Pancreas (tissue), 10 donors: ENCODE measurements at regions not wholly inside any gene's neighbourhood (a gene's known extent, or its start where the extent isn't known, plus 50 kb on each side); places are given as distances from the start of the nearest gene placed in this dataset.

Experiments used
- ATAC-seq, 4 donors: fragments of 200-7000 bp; cut with Tn5 transposase; one replicate each; pipeline versions ENCODE4 v1.8.0 to v1.9.1; 2020; ENCODE audit warnings: mild to moderate bottlenecking in 4 of 4, moderate library complexity in 4 of 4
- DNase-seq, 6 donors: peaks; one replicate each; pipeline ENCODE4 v3.0.0-alpha.2; 2020
- FAIRE-seq: peaks from 2 replicates; lab custom pipeline; 2012; peaks lifted over from hg19 to GRCh38; lab: Jason Lieb, UNC
- H3K27ac ChIP-seq, 4 donors: fragments of 200-600 bp; sonication (generic); 1 replicate in 3 of 4; 2 replicates in 1 of 4; pipeline versions ENCODE4 v1.5.0 to v1.8.0; 2020
- H3K27me3 ChIP-seq, 4 donors: fragments of 200-600 bp; one replicate each; pipeline ENCODE4 v1.8.0; 2021
- H3K36me3 ChIP-seq, 3 donors: fragments of 200-600 bp; sonication (generic) in 1 of 3; one replicate each; pipeline versions ENCODE4 v1.5.0 to v1.8.0; 2020 to 2021
- H3K4me1 ChIP-seq, 3 donors: fragments of 200-600 bp; one replicate each; pipeline ENCODE4 v1.8.0; 2021
- H3K4me3 ChIP-seq, 4 donors: fragments of 200-600 bp; sonication (generic) in 2 of 4; one replicate each; pipeline versions ENCODE4 v1.5.0 to v1.8.0; 2020 to 2021
- H3K9me3 ChIP-seq, 4 donors: fragments of 200-600 bp; one replicate each; pipeline ENCODE4 v1.8.0; 2021
- WGBS, 2 donors: extraction: QIAGEN DNeasy Blood & Tissue Kit; methylation state at CpG; one replicate each; pipeline ENCODE4 v1.1.7; 2013; 5-methylcytosine and 5-hydroxymethylcytosine counted together
- intact Hi-C, 3 donors: fragments of 100-400 bp; cut with DNase I; formaldehyde crosslinking; loops; one replicate each; pipeline versions ENCODE4 v1.11.1 to v1.14.2; 2022
- TF ChIP-seq, protein P1 (sequence below), 4 donors: fragments of 200-600 bp; sonication (generic) in 3 of 4; IDR thresholded peaks; one replicate each; pipeline versions ENCODE4 v1.5.0 to v1.8.0; 2021; ENCODE audit warnings: antibody characterized with exemption in 4 of 4
- donor health status: healthy with polysubstance abuse.
- donor health status: DM: no; HTN: no; CAD: no; lungs with moderate emphysema.
- donor health status: DM: no; HTN: no; CAD: no.
- donor health status: control.
- donor health status: control.
- donor health status: Bipolar disorder and iron deficiency.
- donor health status: DM: yes; HTN: yes; CAD: no.
- donor health status: DM: no; HTN: no; CAD: no.
- donor health status: DM: no; HTN: no; CAD: no.
- donor health status: DM: yes; HTN: yes; CAD: no.

DNA sequence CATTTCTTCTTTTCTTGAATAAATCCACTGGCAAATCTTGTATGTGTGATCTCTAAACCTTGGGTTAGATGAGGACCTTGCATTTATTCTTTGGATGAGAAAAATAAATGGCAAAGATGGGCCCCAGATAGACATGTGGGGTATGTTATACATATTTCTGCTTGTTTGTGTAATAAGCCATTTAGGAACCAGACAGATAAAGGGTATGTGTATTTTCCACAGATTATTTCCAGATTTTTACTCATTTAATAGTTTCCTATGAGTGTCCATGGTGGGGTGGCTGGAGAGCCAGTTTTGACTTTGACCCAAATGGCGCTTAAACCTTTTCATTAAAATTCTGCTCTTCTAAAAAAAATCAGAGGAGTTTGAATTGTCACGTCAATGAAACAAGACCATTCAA is 102.8 kb downstream of the MYCN start:
- TF ChIP-seq, protein P1, sequence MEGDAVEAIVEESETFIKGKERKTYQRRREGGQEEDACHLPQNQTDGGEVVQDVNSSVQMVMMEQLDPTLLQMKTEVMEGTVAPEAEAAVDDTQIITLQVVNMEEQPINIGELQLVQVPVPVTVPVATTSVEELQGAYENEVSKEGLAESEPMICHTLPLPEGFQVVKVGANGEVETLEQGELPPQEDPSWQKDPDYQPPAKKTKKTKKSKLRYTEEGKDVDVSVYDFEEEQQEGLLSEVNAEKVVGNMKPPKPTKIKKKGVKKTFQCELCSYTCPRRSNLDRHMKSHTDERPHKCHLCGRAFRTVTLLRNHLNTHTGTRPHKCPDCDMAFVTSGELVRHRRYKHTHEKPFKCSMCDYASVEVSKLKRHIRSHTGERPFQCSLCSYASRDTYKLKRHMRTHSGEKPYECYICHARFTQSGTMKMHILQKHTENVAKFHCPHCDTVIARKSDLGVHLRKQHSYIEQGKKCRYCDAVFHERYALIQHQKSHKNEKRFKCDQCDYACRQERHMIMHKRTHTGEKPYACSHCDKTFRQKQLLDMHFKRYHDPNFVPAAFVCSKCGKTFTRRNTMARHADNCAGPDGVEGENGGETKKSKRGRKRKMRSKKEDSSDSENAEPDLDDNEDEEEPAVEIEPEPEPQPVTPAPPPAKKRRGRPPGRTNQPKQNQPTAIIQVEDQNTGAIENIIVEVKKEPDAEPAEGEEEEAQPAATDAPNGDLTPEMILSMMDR (IDR thresholded peaks at IDR 0.05): no peak

DNA sequence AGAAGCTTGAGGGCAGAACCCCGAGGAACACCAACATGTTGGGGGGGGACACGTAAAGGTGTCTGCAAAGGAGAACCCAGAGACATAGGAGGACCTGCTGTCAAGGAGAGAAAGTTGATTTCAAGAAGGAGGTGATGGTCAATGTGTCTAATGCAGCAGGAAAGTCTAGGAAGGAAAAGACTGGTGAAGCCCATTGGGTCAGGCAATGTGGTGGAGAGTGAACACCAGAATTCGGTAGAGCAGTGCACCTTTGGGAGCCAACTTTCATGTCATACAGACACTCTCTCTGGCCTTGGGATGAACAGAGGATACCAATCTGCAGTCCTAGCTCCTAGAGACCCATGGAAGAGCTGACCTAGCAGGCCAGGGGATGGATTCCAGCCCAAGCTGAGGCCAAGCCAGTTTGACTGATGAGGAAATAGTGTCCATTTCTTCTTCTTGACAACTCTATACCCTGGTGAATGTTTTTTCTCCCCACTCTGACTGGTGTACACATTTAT is 101.9 kb downstream of the MYCN start:
- WGBS, 2 donors: 87 to 88% methylated on average over 3 of the region's 3 CpGs
- Histone ChIP-seq H3K27me3 (no peaks in the 10 kb centered on the region), H3K36me3 (no peaks in the 10 kb centered on the region), H3K27ac (no peak overlapping the region), H3K4me1 (no peaks in the 10 kb centered on the region), H3K9me3 (no peaks in the 10 kb centered on the region), H3K4me3 (no peak overlapping the region)
- TF ChIP-seq, protein P1 (IDR thresholded peaks at IDR 0.05): no peak
- FAIRE-seq (no peak), ATAC-seq (no peak), DNase-seq (no peak)
- intact Hi-C loops: no loop called here

More for the DNA sequence above, 102.8 kb downstream of the MYCN start:
- DNase-seq (no peak), ATAC-seq (no peak), FAIRE-seq (no peak)
- Histone ChIP-seq H3K4me3 (no peak overlapping the region), H3K9me3 (no peaks in the 10 kb centered on the region), H3K27ac (no peak overlapping the region), H3K36me3 (no peaks in the 10 kb centered on the region), H3K27me3 (no peaks in the 10 kb centered on the region), H3K4me1 (no peaks in the 10 kb centered on the region)
- intact Hi-C loops: no loop called here
- 81 to 89% methylated on average over 2 of the region's 2 CpGs for WGBS, 2 donors

DNA sequence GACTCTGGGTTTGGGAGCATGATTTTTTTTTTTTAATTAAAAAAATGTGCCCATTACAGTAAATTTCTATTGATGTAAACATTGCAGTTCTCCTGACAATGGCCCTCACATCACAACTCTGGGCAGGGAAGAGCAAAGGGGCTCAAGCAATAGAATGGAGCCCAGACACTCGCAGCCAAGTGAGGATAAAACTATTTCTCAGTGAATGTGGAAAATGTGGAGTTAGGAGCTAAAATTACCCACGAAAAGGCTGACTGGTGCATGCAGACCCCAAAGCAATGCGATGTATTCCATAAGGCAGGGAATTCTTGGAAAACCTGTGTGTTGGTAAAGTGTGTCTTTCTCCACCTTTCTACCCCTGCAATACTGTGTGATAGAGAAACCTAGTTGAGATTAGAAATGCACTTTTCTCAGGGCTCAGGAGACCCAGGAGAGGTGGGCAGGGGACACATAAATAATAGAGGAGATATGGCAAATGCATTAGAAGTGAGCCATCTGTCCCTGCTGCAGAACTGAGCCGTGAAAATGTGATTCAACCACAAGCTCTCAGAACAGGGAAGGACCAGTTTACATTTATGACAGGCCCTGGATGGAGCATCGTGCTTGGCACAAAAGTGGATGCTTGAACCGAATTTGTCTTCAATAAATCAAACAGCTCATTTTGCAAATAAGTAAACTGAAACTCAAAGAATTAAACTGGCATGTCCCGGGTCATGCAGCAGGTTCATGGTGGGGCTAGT is 100.1 kb downstream of the MYCN start:
- TF ChIP-seq, protein P1 (IDR thresholded peaks at IDR 0.05): no peak
- FAIRE-seq: no peak
- no peak for DNase-seq
- H3K27ac ChIP-seq: no peak overlapping the region
- no peaks in the 10 kb centered on the region for H3K9me3 ChIP-seq
- WGBS, 2 donors: 60 to 69% methylated on average over 7 of the region's 7 CpGs
- H3K4me1 ChIP-seq: no peaks in the 10 kb centered on the region
- no peak overlapping the region for H3K4me3 ChIP-seq
- intact Hi-C loops: no loop called here
- H3K36me3 ChIP-seq: no peaks in the 10 kb centered on the region
- no peaks in the 10 kb centered on the region for H3K27me3 ChIP-seq
- ATAC-seq: no peak

DNA sequence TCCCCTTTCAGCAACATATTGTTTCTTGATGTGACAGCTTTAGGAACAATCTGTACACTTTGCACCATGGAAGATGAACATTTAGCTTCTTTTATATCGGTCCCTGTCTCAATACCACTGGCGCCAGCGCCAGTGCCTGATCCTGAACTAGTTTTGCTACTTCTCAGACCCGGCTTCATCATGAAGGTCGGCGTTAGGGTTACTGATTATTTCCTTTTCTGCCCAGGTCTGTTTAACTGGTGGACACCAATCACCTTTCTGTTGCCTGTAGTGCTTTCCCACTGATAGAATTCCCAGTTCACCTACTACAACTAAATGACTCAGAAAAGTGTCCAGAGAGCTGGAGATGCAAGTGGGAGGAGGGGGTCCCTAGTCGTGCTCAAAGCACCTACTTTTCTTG is 99.5 kb downstream of the MYCN start:
- Histone ChIP-seq H3K27ac (no peak overlapping the region), H3K27me3 (no peaks in the 10 kb centered on the region), H3K4me3 (no peak overlapping the region), H3K4me1 (no peaks in the 10 kb centered on the region), H3K9me3 (no peaks in the 10 kb centered on the region), H3K36me3 (no peaks in the 10 kb centered on the region)
- DNase-seq: no peak
- intact Hi-C loops: no loop called here
- no peak for FAIRE-seq
- TF ChIP-seq, protein P1 (IDR thresholded peaks at IDR 0.05): no peak
- 34 to 49% methylated on average over 7 of the region's 7 CpGs for WGBS, 2 donors
- no peak for ATAC-seq

DNA sequence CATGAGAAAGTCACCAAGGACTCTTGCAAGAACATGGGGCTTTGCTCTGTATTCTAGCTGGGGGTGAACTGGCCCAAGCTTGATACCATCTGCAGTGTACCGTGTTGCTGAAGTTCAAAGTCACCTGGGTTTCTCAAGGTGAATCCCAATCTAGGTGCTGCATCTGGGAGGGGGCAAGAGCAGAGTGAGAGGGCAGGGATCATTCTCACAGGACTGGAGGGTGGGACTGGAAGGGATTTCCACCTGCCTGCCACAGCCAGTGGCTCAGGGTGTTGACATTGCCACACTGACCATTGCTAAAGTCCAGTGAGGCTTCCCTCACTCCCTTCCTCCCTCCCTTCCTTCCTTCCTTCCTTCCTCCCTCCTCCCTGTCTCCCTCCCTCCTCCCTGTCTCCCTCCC is 98.7 kb downstream of the MYCN start:
- DNase-seq (no peak), FAIRE-seq (no peak), ATAC-seq (no peak)
- Histone ChIP-seq H3K4me3 (no peak overlapping the region), H3K4me1 (no peaks in the 10 kb centered on the region), H3K27ac (no peak overlapping the region), H3K36me3 (no peaks in the 10 kb centered on the region), H3K27me3 (no peaks in the 10 kb centered on the region), H3K9me3 (no peaks in the 10 kb centered on the region)
- TF ChIP-seq, protein P1 (IDR thresholded peaks at IDR 0.05): no peak
- 31 to 41% methylated on average over 1 of the region's 1 CpG for WGBS, 2 donors
- intact Hi-C loops: no loop called here
